SK-MEL-5 (cell line): ENCODE measurements at regions not wholly inside any gene's neighbourhood (a gene's known extent, or its start where the extent isn't known, plus 50 kb on each side); places are given as distances from the start of the nearest gene placed in this dataset.

Experiments used
- DNase-seq: peaks from one replicate; pipeline ENCODE4 v3.0.0-alpha.2; 2016; ENCODE audit warnings: low read depth, low spot score
- in situ Hi-C: cut with HindIII; loops from 2 replicates; pipeline ENCODE4 v1.10.0; 2016; ENCODE audit warnings: low sequenced_read_pairs, high pct_unique_total_duplicates, low pct_unique_long_range_greater_than_20kb

DNA sequence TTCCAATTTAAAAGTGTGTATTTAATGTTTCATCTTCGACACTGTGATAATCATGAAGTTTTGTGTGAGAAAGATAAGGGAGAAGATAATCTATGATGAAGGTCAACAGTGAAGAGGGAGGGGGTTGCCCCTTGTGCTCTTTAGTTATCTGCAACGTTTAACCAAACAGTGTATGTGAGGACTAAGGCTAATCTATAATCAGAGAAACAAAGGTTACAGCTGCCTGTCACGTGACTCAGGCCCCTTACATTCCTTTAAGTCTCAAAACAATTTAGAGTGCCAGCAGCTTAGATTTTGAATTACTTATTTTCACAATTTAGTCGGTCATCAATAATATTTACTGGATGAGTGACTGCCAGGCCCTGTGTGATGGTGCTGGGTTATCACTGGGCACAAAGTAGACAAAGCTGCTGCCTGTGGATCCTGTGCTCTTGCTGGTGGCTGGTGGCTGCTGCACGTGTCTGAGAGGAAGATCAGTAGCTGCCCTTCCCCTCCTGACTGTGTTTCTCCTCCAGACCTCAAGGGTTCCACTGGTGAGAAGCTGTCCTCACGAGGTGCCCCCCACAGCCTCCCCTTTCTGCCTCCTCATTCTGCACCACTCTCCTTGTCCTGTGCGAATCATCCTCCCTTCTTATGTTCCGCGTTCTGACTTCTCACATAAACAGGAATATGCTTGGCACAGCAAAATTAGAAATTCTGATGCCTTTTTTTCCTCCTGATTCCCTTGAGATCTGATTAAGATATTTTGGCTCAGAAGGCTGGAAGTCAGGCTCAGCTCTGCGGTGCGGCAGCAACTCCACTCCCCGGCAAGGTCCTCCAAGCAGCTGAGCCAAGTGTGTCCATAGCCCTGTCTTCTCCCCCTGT is 331.1 kb upstream of the B3GAT1 start:
- in situ Hi-C loops: no loop called here
- DNase-seq: no peak

DNA sequence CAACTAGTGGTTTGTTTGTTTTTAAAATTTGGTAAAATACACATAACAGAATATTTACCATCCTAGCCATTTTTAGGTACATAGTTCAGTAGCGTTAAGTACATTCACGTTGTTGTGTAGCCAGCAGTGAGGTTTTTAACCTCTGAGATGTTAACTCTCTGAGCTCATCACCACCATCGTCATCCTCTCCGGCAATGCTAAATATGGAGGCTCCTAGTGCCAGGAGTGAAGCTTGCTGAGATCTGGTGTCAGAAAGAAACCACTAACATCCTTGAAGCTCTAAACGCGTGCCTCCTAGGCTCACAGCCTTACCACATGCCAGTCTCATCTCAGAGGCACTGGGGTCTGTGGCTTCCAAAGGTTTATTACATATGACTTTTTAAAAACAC is 330.2 kb upstream of the B3GAT1 start:
- in situ Hi-C loops: no loop called here
- DNase-seq: no peak

DNA sequence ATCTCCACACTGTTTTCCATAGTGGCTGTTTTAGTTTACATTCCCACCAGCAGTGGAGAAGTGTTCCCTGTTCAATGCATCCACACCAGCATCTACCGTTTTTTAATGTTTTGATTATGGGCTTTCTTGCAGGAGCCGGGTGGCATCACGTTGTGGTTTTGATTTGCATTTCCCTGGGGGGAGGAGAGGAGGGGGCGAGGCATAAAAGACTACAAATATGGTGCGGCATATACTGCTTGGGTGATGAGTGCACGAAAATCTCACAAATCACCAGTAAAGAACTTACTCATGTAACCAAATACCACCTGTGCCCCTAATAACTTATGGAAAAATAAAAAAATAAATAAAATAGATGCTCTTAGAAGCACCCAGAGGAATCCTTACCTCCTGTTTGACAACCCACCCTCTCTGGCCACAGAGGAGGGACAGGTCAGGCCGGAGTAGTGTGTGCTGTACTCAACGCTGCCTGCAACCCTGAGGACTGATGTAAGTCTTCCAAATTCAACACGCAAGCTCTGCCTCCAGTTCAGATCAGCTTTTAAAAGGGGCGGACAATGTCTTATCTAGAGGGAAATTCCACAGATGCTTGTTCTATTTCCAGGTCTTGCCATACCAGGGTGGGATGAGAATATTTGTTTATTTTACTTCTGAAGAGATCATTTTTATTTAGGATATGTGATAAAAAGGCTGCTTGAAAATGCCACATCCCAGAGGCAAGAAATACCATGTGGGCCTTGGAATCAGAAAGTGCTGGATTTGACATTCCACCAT is 329.6 kb upstream of the B3GAT1 start:
- DNase-seq: no peak
- in situ Hi-C loops: no loop called here

DNA sequence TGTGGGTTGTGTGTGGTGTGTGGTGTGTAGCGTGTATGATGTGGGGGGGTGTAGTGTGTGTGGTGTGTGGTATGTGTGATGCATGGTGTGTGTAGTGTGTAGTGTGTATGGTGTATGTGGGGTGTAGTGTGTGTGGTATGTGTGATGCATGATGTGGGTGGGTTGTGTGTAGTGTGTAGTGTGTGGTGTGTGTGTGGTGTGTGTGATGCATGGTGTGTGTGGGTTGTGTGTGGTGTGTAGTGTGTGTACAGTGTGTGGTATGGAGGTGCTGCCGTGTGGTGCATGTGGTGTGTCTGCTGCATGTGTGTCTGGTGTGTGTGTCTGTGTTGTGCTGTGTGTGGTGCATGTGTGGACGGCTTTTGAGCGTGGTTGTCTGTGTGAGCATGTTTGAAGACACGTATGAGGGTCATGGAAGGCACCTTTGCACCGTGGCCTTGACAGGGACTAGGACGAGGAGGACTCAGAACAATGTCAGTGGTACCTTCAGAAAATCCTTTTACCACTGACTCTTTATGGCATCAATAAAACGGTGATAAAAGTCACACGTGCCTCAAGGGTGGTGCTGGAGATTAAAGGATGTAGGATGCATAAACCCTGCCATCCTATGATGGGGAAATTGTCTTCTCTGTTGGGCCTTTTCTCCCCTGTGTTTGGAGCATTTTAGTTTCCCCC is 328.7 kb upstream of the B3GAT1 start:
- DNase-seq: no peak
- in situ Hi-C loops: no loop called here

DNA sequence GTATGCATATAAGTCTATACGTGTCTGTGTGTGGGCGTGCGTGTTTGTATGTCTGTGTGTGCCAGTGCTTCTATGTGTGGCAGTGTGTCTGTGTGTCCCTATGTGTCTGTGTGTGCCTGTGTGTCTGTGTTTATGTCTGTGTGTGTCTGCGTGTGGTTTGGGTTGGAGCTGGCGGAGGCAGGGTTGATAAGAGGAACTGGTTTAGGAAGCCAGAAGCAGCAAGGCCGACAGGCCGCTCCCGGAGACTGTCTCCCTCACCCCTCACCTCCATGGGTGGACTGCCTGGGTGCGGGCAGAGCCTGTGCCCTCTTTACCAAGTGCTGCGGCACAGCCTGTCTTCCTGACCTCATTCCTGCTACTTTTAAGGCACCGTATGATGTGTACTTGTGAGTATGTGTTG is 327.1 kb upstream of the B3GAT1 start:
- no peak for DNase-seq
- in situ Hi-C loops: no loop called here

DNA sequence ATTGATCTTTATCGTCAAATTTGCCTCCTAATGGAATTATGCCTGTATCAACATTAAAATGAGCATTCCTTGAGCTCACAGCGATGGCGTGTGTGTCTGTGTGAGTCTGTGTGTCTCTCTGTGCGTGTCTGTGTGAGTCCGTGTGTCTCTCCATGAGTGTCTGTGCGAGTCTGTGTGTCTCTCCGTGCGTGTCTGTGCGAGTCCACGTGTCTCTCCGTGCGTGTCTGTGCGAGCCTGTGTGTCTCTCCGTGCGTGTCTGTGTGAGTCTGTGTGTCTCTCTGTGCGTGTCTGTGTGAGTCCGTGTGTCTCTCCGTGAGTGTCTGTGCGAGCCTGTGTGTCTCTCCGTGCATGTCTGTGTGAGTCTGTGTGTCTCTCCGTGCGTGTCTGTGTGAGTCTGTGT is 326.5 kb upstream of the B3GAT1 start:
- no peak for DNase-seq
- in situ Hi-C loops: no loop called here

DNA sequence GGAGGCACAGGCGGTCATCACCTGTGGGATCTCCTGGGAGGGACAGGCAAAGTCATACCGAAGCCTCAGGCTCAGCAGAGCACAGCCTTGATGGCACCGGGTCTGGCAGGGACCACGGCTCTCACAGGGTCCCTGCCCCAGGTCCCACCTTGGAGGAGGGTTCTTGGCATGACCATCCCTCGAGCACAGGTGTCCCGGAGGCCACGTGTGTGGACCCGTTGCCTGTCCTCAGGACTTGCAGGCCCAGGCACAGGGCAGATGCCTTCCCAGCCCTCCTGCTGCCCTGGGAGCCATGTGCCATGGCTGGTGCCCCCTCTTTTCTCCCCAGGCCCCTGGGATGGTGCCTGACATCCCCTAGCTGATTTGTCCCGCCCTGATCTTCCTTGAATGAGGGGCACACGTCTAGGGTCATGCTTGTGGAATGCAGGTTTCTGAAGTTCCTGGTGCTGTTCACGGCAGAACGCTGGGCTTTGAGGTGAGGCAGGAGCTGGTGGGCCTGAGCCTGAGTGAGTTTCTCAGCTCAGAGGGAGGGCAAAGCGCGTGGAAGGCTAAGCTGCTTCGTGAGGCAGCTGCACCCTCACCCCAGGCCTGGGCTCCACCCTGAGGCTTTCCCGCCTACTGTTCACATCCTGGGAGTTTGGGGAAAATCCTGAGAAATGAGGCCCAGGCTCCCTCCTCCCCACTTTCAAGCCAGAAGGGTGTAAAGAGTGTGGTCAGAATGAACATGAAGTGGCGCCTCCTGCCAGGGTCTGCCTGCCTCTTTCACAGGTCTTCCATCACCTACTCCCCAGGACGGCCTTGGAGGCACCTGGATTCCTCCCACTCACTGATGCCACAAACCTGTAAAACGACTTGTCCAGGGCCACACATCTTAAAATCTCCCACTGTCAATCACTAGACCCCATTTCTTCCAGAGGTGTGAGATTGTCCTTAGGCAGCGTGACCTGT is 325.8 kb upstream of the B3GAT1 start:
- in situ Hi-C loops: no loop called here
- no peak for DNase-seq

DNA sequence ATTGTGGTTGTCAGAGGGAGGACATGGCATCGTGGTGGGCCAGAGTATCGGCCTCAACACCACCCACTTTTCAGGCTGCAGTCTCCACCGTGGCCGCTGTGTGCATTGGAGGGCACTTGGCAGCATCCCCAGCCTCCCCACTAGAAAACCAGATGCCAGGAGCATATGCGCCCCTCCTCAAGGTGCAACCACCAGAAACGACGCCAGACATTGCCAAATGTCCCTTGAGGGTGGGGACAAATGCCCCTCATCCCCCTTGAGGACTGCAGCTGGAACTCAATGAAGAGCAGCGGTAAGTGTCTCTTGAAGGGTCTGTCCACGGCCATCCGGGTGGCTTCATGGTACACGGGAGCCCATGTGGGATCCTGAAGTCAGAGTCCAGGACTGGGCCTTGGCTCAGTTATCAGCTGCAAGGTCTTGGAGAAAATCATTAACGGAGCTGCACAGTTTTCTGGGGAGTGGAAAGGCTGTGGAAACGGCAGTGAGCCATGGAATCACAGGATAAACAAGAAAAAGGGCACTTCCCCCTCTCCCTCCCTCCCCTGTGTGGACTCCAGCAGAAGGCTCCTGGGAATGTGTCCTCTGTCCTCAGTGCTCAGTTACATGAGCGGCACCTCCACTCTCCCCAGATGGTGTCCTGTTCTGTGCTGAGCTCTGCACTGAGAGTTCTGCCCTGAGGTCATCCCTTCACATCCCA is 324.4 kb upstream of the B3GAT1 start:
- no peak for DNase-seq
- in situ Hi-C loops: no loop called here

DNA sequence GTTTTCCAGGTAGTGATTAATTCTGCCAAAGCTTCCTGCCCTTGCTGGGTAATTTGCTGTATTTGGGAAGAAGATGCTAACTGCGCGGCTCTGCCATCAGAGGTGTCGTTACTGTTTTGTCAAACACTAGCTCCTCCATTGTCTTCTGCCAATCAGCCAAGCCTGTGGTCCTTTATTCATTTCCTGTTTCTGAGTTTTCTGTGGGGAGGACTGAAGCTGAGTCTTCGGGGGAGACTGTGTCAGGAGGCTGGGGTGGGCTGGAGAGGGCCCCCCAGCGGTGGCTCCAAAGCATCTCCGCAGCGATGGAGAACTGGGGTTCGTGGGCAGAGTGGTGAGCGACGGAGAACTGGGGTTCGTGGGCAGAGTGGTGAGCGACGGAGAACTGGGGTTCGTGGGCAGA is 322.9 kb upstream of the B3GAT1 start:
- no peak for DNase-seq
- in situ Hi-C loops: no loop called here

DNA sequence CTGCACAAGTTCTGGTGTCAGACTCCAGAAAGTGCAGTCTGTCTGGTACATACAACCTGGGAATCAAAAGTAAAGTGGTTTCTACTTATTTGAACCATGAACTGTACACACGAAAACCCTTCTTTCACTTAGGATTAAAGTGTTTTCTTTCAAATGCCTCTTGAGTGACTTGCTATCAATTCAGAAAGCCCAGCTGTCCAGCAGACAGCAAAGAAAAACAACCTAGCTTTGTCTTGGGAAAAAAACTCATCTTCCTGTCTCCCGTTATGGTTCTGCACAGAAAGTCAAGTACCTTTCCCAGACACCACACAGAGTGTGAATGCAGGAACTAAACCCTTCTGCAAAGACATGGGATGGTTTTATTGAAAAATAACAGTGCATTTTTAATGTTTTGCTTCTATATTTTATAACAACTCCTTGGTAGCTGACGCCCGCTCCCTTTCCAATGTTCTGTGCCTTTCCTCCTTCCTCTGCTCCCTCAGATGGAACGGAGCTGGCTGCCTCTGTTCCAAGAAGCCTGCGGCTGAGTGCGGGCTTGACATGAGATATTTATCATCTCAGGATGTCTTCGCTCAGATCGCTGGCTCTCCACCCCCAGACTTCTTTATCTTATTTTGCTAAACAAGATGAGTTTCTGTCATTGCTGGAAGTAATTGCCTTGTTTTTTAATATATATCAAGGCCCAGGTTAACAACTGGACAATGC is 322.3 kb upstream of the B3GAT1 start:
- DNase-seq: no peak

DNA sequence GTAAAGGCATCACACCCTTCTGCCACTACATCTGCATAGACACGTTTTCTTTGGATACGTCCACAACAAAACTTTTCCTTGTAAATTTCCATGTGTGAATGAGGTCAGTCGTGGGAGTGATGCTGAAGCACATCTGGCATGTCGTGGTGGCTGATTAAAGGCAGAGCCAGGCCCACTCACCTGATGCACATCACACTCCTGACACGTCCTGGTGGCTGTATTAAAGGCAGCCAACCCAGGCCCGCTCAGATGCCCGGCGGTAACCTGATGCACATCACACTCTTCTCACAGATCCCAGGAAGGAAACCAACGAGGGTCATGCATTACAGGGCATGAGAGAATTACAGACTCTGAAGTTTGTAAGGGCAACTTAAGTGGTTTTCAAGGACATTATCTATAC is 321.6 kb upstream of the B3GAT1 start:
- DNase-seq: no peak
- in situ Hi-C loops: no loop called here

More for the DNA sequence above, 322.3 kb upstream of the B3GAT1 start:
- in situ Hi-C loops: no loop called here

DNA sequence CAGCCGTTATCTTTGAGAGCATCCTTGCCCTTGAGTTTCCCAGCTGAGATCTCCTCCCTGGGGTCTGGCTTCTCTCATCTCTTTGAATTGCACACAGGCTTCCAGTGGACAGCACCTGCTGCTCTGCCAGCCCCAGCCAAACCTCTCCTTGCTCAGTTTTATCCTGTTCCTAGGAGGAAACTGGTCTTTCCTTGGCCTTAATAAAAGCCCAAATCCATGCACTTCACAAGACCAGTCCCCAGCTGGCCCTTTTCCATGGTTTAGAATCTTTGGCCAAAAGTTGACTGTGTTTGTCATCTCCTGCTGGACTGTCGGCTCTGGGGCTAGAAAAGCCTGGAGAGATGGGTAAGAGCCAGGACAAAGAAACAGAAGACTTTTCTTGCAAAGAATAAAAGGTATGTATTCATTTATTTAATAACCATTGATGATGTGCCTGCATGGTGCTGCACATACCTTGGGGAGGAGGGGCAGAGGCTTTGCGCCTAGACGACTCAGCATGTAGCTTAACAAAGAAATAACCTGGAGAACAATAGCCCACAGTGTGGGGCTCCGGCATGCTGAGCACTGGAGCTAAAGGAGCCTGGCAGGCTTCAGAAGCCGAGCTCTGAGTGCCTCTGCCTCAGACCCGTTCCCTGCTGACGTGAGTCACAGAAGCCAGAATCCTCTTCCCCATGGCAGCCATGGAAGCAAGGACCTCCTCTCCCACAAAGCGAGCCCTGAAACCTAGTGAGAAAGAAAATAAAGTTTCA is 319.3 kb upstream of the B3GAT1 start:
- no peak for DNase-seq
- in situ Hi-C loops: no loop called here

DNA sequence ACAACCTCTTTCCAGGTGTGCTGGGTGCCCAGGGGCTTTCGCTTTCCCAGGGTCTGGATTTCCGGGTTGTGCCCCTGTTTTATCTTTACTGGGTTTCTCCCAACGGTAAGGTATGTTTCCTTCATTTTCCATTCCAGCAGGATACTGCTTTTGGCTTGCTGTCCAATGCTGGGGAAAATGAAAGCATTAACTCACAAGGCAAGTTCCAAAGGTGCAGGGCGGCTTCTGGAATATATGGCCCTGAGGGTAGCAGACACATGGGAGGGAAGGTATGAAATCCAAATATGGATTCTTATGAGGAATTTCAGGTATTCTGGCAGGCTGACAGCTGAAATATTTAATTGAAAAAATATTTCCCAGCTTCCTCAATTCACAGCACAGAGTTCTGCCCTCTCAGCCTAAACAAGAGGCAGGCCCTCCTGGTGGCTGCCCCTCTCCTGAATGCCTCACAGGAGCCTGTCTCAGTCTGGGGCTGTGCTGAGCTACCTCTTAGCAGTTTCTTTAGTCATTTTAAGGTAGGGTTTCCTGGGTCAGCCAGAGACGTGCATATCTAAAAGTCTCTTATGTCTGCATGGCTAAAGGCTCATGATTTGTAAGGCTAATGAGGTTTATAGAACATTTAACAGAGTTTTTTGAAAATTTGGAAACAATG is 318.6 kb upstream of the B3GAT1 start:
- in situ Hi-C loops: no loop called here
- no peak for DNase-seq

DNA sequence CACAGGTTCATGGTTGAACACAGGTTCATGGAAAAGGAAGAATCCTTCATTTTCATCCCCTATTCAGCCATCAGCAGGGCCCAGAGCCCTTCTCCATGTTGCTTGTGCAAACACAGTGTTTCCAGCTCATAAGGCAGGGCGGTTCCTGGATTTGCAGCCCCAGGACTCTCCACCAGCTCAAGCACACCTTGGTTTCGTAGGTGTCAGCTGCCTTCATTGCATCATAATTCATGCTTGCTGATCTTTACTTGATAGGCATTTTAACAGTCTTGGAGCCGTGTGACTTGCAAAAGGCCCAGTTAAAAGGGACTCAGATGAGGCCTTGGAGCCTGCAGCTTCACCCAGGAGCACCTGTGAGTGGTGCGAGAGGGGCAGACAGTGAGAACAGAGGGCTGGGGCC is 318.1 kb upstream of the B3GAT1 start:
- in situ Hi-C loops: no loop called here
- DNase-seq: no peak

DNA sequence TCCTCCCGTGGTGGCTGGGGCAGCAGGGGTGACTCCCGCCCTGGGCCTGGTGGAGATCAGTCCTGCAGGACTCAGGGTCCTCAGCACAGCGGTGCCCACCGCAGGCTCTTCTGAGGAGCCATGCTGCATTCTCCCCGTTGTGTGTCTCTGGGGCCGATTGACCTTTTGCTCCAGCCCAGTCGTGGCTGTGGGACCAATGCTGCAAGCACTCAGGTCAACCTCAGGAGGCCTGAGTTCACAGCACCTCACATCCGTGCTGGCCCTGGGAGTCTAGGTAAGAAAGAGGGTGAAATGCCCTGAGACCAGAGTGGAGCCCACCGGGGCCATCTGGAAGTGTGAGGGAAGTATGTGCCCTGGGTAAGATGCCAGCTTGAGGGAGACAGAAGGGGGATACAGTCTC is 316.1 kb upstream of the B3GAT1 start:
- no peak for DNase-seq
- in situ Hi-C loops: no loop called here
